ENCODE measurements at regions not wholly inside any gene's neighbourhood (a gene's known extent, or its start where the extent isn't known, plus 50 kb on each side); places are given as distances from the start of the nearest gene placed in this dataset.

- H3K9me3 Mint-ChIP-seq, result no peaks in the 10 kb centered on the region
- no peaks in the 10 kb centered on the region for H3K4me1 Mint-ChIP-seq (ENCODE audit: low read depth)
- no peaks in the 10 kb centered on the region for H3K27me3 Mint-ChIP-seq
- no peak overlapping the region for H3K4me3 Mint-ChIP-seq
- no peak overlapping the region for H3K27ac Mint-ChIP-seq
- H3K36me3 Mint-ChIP-seq (ENCODE audit: low read depth), result no peaks in the 10 kb centered on the region
Measured at GRCh38 chr17:72396121-72396520, 275.3 kb downstream of the SOX9 start.

- H3K27ac Mint-ChIP-seq, result no peak overlapping the region
- no peaks in the 10 kb centered on the region for H3K36me3 Mint-ChIP-seq (ENCODE audit: low read depth)
- no peaks in the 10 kb centered on the region for H3K27me3 Mint-ChIP-seq
- no peaks in the 10 kb centered on the region for H3K9me3 Mint-ChIP-seq
- H3K4me3 Mint-ChIP-seq, result no peak overlapping the region
- H3K4me1 Mint-ChIP-seq (ENCODE audit: low read depth), result no peaks in the 10 kb centered on the region
Measured at GRCh38 chr17:72397223-72397667, 276.4 kb downstream of the SOX9 start.

GRCh38 chr17:72397687-72398086, 276.9 kb downstream of the SOX9 start:
- H3K36me3 Mint-ChIP-seq (ENCODE audit: low read depth), result no peaks in the 10 kb centered on the region

GRCh38 chr17:72399023-72399607, 278.3 kb downstream of the SOX9 start:
- Mint-ChIP-seq H3K27me3 (no peaks in the 10 kb centered on the region), H3K9me3 (no peaks in the 10 kb centered on the region), H3K4me3 (no peak overlapping the region), H3K36me3 (ENCODE audit: low read depth) (no peaks in the 10 kb centered on the region), H3K4me1 (ENCODE audit: low read depth) (no peaks in the 10 kb centered on the region), H3K27ac (no peak overlapping the region)

More at GRCh38 chr17:72397687-72398086, 276.9 kb downstream of the SOX9 start:
- Mint-ChIP-seq H3K27me3 (no peaks in the 10 kb centered on the region), H3K27ac (no peak overlapping the region), H3K4me3 (no peak overlapping the region), H3K9me3 (no peaks in the 10 kb centered on the region), H3K4me1 (ENCODE audit: low read depth) (no peaks in the 10 kb centered on the region)

GRCh38 chr17:72399608-72400487, 279.0 kb downstream of the SOX9 start:
- H3K9me3 Mint-ChIP-seq, result no peaks in the 10 kb centered on the region
- H3K27me3 Mint-ChIP-seq, result no peaks in the 10 kb centered on the region
- H3K36me3 Mint-ChIP-seq (ENCODE audit: low read depth), result no peaks in the 10 kb centered on the region
- H3K4me3 Mint-ChIP-seq, result no peak overlapping the region
- H3K27ac Mint-ChIP-seq, result no peak overlapping the region
- no peaks in the 10 kb centered on the region for H3K4me1 Mint-ChIP-seq (ENCODE audit: low read depth)

- Mint-ChIP-seq H3K9me3 (no peaks in the 10 kb centered on the region), H3K4me1 (ENCODE audit: low read depth) (no peaks in the 10 kb centered on the region), H3K27ac (no peak overlapping the region), H3K27me3 (no peaks in the 10 kb centered on the region), H3K4me3 (no peak overlapping the region), H3K36me3 (ENCODE audit: low read depth) (no peaks in the 10 kb centered on the region)
Measured at GRCh38 chr17:72400488-72400827, 279.6 kb downstream of the SOX9 start.

- H3K4me3 Mint-ChIP-seq, result no peak overlapping the region
- H3K9me3 Mint-ChIP-seq, result no peaks in the 10 kb centered on the region
- no peaks in the 10 kb centered on the region for H3K4me1 Mint-ChIP-seq (ENCODE audit: low read depth)
- no peaks in the 10 kb centered on the region for H3K27me3 Mint-ChIP-seq
- no peak overlapping the region for H3K27ac Mint-ChIP-seq
- H3K36me3 Mint-ChIP-seq (ENCODE audit: low read depth), result no peaks in the 10 kb centered on the region
Measured at GRCh38 chr17:72400863-72401262, 280.0 kb downstream of the SOX9 start.

GRCh38 chr17:72401883-72402726, 281.3 kb downstream of the SOX9 start:
- no peak overlapping the region for H3K4me3 Mint-ChIP-seq
- H3K27ac Mint-ChIP-seq, result no peak overlapping the region
- H3K36me3 Mint-ChIP-seq (ENCODE audit: low read depth), result no peaks in the 10 kb centered on the region
- H3K27me3 Mint-ChIP-seq, result no peaks in the 10 kb centered on the region
- H3K9me3 Mint-ChIP-seq, result no peaks in the 10 kb centered on the region
- no peaks in the 10 kb centered on the region for H3K4me1 Mint-ChIP-seq (ENCODE audit: low read depth)

- H3K36me3 Mint-ChIP-seq (ENCODE audit: low read depth), result no peaks in the 10 kb centered on the region
- H3K27ac Mint-ChIP-seq, result no peak overlapping the region
- H3K9me3 Mint-ChIP-seq, result no peaks in the 10 kb centered on the region
- H3K4me1 Mint-ChIP-seq (ENCODE audit: low read depth), result no peaks in the 10 kb centered on the region
- no peak overlapping the region for H3K4me3 Mint-ChIP-seq
- H3K27me3 Mint-ChIP-seq, result no peaks in the 10 kb centered on the region
Measured at GRCh38 chr17:72402727-72403210, 281.9 kb downstream of the SOX9 start.

GRCh38 chr17:72403713-72404209, 282.9 kb downstream of the SOX9 start:
- no peaks in the 10 kb centered on the region for H3K4me1 Mint-ChIP-seq (ENCODE audit: low read depth)
- no peak overlapping the region for H3K4me3 Mint-ChIP-seq
- no peak overlapping the region for H3K27ac Mint-ChIP-seq
- H3K36me3 Mint-ChIP-seq (ENCODE audit: low read depth), result no peaks in the 10 kb centered on the region
- no peaks in the 10 kb centered on the region for H3K27me3 Mint-ChIP-seq
- H3K9me3 Mint-ChIP-seq, result no peaks in the 10 kb centered on the region

- no peak overlapping the region for H3K4me3 Mint-ChIP-seq
- H3K4me1 Mint-ChIP-seq (ENCODE audit: low read depth), result no peaks in the 10 kb centered on the region
- H3K9me3 Mint-ChIP-seq, result no peaks in the 10 kb centered on the region
- no peaks in the 10 kb centered on the region for H3K27me3 Mint-ChIP-seq
- H3K36me3 Mint-ChIP-seq (ENCODE audit: low read depth), result no peaks in the 10 kb centered on the region
- no peak overlapping the region for H3K27ac Mint-ChIP-seq
Measured at GRCh38 chr17:72404872-72405271, 284.1 kb downstream of the SOX9 start.

GRCh38 chr17:72405662-72406230, 284.9 kb downstream of the SOX9 start:
- Mint-ChIP-seq H3K4me1 (ENCODE audit: low read depth) (no peaks in the 10 kb centered on the region), H3K36me3 (ENCODE audit: low read depth) (no peaks in the 10 kb centered on the region), H3K9me3 (no peaks in the 10 kb centered on the region), H3K27ac (no peak overlapping the region), H3K4me3 (no peak overlapping the region), H3K27me3 (no peaks in the 10 kb centered on the region)

GRCh38 chr17:72406498-72406897, 285.7 kb downstream of the SOX9 start:
- Mint-ChIP-seq H3K4me1 (ENCODE audit: low read depth) (no peaks in the 10 kb centered on the region), H3K36me3 (ENCODE audit: low read depth) (no peaks in the 10 kb centered on the region), H3K27me3 (no peaks in the 10 kb centered on the region), H3K9me3 (no peaks in the 10 kb centered on the region), H3K27ac (no peak overlapping the region), H3K4me3 (no peak overlapping the region)

GRCh38 chr17:72407336-72407909, 286.6 kb downstream of the SOX9 start:
- Mint-ChIP-seq H3K27me3 (no peaks in the 10 kb centered on the region), H3K9me3 (no peaks in the 10 kb centered on the region), H3K36me3 (ENCODE audit: low read depth) (no peaks in the 10 kb centered on the region), H3K27ac (no peak overlapping the region), H3K4me1 (ENCODE audit: low read depth) (no peaks in the 10 kb centered on the region), H3K4me3 (no peak overlapping the region)
